Left renal pelvis (tissue), 4 donors: ENCODE measurements at regions not wholly inside any gene's neighbourhood (a gene's known extent, or its start where the extent isn't known, plus 50 kb on each side); places are given as distances from the start of the nearest gene placed in this dataset.

Experiments
- DNase-seq, 4 donors: peaks; one replicate each; pipeline ENCODE4 v3.0.0-alpha.2; 2013; ENCODE audit warnings: low read depth in 4 of 4, low spot score in 3 of 4

- DNase-seq: no peak
Observed at GRCh38 chr13:33766329-33767123, 51.4 kb upstream of the RFC3 start.

DNA sequence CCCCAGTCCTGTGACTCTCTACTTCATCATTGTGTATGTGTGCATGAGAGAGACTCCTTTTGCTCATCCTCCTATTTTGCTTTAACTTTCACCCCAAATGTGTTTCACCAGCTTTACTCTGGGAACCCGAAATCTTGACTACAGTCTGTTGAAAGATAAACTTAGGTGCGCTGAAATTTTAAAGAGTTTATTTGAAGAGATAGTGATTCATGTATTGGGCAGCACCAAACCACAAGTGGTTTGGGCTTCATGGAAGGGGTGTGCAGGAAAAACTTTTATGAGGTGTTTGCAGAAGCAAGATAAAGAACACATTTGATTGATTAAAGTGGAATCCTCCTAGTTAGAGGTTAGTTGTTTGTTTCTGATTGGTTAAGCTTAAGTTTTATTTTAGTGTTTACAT is 50.8 kb upstream of the RFC3 start:
- DNase-seq: no peak
